UCSD-AML1 (cell line): ENCODE measurements at regions not wholly inside any gene's neighbourhood (a gene's known extent, or its start where the extent isn't known, plus 50 kb on each side); places are given as distances from the start of the nearest gene placed in this dataset.
"Not testable (repeated sequence)": the region's sequence is repeated elsewhere in the genome, so short reads cannot be mapped to it uniquely, and the experiment has no call there.

Source experiments
- DNase-seq: peaks from one replicate; lab custom pipeline; 2025; ENCODE audit not compliant: unreplicated experiment; lab: John Stamatoyannopoulos, UW

DNA sequence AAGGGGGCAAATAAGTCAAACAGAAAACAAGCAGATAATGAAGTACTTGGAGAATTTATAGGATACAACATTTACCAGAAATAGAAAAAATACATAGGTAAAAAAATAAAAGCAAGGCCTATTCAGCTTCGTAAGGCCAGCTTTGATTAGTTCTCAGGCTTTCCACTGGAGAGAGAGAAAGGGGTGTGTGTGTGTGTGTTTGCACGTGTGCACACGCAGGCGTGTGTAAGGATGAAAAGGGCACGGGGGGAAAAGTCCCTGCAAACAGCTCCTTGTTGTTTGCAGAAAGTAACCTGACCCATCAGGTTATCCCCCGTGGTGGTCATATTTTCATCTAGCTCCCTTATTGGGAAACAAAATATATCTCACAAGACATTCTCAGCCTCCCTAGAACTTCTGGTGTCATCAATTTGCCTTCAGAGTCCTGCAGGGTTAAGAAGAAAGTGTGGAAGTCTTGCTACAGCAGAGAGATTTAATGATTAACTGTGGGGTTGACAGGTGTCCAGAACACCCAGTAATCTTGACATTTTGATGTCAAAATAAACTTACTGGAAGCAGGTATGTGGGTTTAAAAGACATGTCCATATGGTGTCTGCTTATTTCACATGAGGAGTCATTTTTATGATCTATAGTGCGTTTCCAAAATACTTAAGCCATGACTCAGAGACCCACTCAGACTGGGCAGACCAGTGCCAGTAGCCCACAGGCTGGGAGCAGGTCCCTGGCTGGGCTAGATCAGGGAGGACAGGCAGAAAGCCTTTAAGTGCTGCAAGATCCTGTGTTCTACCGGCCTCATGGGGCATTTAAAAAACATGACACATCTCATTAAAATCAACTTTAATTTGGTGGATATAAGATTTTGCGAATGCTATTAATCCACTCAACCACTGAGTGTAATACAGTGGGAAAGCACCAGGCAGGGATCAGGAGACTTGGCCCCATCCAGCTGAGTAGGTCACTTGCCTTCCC lies 487.6 kb upstream of the CAMK1G start:
- no peak for DNase-seq

DNA sequence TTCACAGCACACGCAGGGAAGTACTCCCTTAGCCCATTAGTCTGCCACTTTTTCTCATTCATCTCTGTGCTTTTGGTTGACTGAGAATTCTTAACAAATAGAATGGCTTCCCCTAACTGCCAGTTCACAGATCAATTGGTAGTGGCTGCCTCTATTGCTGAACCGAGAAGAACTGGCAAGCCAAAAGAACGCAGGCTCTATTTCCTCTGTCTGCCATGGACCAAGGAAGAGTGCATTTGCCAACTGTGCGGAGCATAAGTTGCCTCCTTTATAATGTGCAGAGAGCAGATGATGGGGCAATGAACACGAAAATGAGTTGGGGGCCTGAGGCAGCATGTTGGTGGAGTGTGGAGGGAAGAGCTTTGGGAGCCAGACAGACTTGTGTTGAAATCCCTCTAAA lies 483.1 kb upstream of the CAMK1G start:
- no peak for DNase-seq

DNA sequence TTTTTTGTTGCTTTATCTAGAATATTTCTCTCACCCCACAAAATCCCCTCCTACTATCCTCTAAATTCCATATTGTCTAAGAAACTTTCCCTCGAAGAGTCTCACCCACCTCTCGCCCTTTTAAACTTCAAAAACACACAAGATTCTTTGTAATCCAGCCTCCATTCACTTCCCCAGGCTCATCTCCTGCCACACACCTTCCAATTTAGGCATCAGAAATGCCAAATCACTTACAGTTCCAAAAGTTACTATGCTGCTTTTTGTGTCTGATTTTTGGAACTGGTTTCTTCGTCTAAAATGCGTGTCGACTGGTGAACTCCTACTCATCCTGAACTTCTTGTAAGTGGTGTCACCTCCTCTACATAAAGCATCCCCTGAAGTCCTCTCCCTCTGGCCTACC lies 482.4 kb upstream of the CAMK1G start:
- DNase-seq: no peak

DNA sequence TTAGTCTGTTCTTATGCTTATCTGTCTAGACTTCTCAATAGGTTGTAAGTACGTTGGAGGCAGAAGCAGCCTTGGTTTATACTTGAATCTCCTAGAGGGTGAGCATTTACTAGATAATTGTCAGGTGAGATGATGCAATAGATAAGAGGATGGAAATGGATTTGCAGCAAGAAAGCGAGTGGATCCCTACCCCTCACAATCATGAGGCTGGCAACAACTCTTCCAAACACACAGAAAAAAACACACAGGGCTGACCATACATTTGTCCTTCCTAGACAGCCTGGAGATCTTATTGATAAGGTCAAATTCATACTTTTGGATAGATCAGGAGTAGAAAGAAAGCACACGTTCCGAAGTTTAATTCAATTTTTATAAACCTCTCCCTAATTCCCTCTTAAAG lies 481.4 kb upstream of the CAMK1G start:
- no peak for DNase-seq

DNA sequence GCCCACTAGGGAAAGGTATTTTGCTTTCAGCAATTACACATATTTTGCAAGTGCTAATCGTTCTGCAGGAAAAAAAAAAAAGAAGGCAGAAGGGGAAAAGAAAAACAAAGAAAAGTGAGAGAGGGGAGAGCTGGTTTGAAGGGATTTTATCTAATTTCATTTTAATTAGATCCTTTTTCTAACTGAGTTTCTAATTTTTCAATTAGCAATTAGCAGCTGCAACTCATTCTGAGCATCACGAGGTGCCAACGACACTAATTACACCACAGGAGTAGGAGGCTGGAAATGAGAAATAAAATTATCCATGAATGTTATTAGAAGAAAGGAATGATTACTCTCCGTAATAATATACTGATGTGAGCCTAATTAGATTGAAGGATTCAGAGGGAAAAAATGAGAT lies 481.0 kb upstream of the CAMK1G start:
- DNase-seq: no peak

DNA sequence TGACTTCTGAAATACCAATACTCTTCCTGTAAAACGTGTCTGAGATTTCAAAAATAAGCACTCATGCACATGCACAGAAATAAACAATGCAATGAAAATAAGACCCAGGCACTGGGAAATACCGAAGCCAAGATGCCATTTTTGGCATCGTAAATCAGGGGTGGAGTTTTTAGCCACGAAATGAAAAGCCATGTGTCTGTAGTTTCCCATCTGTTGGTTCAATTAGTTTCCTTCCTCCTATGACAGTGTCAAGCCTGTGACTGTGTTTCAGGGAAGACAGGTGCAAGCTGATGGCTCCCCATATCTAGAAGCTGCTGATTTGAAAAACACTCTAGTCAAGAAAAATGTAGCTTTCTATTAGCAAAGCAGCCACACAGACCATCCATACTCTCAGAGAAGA lies 480.4 kb upstream of the CAMK1G start:
- no peak for DNase-seq

DNA sequence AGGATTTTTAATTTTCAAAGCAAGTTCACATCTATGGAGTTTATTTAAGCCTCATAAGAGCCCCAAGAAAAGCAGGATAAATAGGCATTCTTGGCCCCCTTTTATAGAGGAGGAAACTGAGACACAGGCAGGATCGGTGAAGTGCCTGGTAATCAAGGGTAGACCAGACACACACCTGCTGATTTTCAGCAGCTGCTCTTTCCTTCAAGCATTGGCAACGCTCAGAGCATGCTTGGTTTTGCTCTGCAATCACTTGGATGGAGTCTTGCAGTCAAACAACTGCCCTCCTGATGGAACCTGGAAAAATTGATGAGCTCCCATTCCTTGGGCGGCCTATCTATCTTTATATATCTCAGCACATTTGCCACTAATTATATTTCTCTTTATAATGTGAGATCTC lies 478.9 kb upstream of the CAMK1G start:
- DNase-seq: no peak

DNA sequence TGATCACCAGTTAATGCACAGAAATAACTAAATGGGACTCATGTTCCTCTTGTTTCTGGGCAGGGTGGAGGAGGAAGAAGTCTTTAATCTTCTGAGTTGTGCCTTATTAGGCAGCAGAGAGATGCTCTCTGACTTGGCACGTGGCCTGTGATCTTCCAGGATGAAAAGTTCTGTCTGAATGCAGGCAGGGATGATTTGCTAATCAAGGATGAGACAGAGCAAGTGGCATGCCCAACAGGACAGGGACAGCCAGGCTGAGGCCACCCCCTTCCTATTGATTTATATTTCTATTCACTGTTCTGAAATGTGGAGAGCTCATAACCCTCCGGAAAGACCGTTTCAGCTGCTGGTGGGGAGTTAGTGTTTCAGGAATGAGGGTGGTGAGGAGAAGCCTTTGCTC lies 477.8 kb upstream of the CAMK1G start:
- DNase-seq: no peak

DNA sequence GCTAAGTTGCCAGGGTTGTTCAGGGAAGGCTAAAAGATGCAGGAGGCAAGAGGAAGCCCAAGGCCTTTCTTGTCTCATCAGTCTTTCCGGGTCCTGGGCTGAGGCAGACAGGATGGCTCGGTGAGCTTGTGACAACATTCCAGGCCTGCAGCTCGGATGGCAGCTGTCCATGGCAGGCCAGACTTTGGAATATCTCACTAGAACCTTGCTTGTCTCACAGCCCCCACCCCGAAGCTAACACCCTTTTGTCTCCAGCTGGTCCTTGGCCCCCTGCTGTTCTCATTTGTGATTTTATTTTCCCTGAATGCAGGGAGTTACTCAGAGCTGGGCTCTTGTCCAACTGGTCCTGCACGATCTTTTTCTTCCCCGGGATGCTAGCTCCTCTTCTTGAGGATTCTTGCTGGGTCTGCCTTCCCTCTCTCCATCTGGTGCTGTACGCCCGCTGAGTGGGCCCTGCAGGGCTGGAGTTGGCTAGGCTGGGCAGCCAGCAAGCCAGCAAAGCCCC lies 477.2 kb upstream of the CAMK1G start:
- no peak for DNase-seq

DNA sequence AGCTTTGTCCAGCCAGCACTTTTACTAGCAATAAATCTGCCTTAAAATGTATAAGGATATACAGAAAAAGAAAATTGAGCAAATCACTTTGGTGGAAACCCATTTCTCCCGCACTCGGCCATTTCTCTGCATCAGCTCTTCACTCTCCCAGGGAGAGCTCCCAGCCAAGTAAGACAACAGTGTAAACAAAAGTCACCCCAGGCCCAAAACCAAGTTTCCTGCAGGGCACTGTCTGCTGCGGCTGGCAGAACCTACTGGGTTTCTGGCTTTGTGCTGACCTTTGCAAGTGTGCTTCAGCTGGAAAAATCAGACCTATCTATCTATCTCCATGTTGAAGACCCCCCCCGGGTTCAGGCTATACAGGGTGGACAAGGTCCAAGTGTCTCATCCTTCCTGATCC lies 476.7 kb upstream of the CAMK1G start:
- DNase-seq: no peak

DNA sequence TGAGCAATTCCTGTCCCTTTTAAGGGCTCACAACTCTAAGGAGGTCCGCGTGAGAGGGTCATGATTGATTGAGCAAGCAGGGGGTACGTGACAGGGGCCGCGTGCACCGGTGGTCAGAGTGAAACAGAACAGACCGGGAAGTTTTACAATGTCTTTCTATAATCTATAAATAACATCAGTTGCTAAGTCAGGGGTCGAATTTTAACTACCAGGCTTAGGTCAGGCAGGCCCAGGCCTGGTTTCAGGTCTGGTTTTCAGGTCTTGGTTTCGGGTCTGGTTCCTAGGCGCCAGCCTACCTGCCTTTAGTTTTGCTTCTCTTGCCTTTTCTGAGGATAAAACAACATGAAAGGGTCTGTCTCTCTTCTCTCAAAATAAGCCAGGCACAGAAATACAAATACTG lies 476.0 kb upstream of the CAMK1G start:
- DNase-seq: no peak

DNA sequence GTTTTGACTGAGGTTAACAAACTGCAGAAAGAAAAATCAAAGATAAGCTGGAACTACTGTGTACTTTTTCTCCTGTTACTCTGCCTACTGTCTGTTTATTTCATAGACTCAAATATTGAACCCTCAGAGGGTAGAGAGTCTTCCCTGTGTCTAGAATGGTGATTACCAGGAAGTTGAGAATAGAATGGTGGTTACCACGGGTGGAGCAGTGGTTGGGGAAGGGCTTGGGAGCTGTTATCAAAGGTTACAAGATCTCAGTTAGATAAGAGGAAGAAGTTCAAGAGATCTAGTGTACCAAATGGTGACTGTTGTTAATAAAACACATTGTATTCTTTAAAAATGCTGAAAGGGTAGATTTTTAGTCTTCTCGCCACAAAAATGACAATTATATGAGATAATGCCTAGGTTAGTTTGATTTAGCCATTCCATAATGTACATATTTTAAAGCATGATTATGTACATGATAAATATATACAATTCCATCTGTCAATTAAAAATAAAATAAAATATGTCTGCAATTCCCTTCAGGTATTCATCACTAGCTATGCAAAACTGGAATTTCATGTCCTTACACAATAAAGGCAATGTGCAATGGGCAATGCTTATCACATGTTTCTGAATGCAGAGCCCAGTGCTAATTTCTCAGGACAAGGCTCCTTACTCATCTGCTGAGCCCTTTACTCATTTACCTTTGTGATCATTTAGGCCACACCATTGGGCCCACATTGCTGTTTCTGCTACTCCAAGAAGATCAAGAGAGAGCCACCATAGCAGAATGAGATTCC lies 474.3 kb upstream of the CAMK1G start:
- no peak for DNase-seq

DNA sequence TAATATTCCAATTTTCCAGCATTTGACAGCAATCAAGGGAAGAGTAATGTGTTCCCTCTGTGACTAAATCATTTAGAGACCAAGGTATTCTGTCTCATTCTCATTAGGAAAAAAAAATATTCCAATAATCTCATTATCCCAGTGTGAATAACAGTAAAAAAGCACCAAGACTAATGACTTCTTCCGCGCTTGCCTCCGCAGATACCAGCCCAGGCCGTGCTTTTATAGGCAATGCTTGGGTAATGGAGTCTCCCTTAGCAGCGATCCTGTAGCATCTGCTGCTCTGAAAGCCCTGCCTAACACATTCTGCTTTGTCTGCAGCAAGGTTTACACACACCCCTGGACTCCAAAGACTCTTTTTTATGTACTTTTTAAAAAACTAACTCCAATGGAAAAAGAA lies 470.0 kb upstream of the CAMK1G start:
- no peak for DNase-seq

DNA sequence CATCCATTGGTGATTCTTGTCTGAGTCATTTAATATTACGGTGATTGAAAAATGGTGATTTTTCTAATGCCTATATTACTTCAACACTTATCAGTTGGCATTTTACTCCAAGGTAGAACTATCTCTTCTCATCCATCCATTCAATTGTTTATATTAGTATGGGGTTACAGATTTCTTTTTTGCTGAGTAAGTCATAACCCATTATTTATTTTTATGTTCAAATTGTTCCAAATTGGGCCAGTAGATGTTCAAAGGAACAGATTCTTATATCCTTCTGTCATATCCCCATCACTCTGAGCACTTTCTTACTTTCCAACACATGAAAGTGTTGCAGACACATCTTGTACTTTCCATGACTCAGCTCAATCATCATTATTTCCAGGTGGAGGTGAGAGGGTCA lies 466.8 kb upstream of the CAMK1G start:
- no peak for DNase-seq

DNA sequence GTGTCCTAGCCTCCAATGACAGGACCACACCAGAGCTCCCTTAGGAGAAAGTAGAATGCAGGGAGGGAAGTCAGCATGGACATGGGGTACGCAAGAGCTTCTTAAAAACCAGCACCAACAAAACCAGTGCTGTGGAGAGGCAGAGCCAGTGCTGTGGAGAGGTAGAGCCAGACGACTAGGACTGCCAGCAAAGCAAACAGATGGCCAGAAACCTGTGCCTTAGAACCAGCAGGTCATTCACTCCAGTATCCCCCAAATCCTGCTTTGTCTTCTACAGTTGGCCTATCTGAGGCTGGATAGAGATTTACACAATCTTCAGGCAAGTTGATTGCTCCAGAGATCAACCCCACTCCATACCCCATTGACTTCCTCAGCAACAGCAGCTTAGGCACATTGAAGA lies 459.9 kb upstream of the CAMK1G start:
- DNase-seq: no peak

DNA sequence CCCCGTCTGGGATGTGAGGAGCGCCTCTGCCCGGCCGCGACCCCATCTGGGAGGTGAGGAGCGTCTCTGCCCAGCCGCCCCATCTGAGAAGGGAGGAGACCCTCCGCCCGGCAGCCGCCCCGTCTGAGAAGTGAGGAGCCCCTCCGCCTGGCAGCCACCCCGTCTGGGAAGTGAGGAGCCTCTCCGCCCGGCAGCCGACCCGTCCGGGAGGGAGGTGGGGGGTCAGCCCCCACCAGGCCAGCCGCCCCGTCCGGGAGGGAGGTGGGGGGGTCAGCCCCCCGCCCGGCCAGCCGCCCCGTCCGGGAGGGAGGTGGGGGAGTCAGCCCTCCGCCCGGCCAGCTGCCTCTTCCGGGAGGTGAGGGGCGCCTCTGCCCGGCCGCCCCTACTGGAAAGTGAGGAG lies 454.4 kb upstream of the CAMK1G start:
- not testable (repeated sequence) for DNase-seq

DNA sequence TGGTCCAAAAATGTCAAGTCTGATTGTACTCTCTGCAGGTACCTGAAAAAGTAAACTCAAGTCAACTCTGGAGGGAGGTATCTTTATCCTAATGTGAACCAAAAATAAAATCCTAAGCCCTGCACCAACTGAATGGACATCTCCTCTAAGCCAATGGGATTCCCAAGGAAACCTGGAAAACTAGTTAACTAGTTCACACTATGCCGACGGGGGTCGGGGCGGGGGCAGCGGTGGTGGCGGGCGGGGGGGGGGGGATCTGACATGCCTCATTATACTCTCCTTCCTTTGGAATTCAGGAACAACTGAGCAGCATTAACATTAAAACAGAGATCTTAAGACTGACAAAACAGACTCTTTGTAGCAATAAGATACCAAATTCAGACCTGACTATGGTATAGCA lies 452.6 kb upstream of the CAMK1G start:
- DNase-seq: no peak

DNA sequence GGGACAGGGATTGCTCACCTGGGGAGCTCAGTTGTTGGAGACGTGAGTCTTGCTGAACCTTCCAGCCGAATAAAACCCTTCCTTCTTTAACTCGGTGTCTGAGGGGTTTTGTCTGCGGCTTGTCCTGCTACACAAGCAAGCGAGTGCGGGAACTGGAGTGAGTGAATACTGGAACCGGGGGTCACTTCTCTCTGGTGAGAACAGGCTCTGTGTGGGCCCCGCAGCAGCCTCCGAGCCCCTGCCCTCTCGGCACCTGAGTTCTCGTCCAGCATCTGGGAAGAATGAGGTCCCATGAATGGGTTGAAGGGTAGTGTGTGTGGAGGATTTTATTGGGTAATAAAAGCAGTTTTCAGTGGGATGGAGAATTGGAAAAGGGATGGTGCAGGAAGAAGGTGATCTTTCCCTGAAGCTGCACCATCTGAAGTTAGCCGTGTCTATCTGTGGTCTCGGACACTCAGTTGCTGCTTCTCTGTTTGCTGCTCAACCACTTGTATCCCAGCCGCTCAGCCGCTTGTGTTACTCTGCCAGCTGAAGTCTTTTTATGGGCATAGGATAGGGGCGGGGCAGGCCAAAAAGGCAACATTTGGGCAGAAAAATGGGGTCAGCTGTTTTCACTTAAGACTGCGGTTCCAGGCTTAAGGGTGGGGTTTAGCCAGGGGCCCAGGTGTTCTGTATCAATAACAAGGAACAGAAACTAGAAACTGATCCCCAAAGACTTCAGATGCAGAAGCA lies 450.6 kb upstream of the CAMK1G start:
- no peak for DNase-seq

DNA sequence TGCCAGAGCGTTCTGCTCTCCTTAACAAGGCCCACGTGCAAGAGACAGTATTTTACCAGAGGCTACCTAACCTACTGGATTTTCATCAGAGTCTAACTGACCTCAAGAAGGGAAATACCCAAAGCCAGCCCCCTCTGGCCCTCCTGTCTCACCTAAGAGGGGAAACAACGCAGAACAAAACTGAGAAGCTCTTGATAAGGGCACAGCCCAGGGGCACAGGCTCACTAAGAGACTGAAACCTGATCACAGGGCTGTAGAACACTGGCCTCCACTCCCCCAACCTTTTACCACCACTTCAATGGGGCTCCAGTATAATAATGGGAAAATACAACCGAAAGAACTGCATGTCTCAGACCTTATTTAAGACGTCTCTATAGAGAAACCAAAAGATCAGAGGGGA lies 449.5 kb upstream of the CAMK1G start:
- DNase-seq: no peak

DNA sequence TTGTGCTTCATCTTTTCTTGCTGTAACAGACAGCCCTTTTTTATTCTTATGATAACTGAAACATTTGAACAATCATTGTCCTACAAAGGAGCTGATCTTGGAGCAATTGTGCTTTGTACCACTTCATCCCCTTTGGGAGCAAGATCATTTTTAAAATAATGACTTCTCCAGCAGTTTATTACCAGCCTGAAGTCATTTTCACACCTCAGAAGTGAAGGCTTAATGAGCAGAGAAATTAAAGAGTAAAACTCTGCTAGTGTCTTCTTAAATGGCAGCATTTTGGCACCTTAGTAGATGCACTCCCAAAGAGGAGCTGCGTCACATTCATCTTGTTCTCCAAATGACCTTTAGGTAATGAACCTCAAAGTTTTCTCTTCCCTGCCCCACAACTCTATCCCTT lies 439.6 kb upstream of the CAMK1G start:
- no peak for DNase-seq

DNA sequence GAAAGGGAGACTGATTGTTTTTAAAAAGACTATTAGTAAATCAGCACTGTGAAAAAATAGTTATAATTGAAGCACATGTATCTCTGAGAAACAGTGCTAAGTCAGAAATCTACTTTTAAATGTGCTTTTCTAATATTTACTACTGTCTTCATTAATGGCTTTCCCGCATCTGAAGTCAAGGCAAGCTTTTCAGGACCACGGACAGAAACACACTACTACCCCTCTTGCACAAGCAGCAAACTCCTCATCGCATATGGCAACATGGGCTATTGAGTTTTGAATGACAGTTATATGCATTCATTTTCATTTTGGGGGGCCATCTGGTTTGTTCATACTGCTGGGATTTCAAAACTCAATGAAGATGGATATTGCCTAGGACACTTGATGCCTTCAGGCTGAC lies 433.4 kb upstream of the CAMK1G start:
- no peak for DNase-seq
